Choroid plexus epithelial cell (primary cell): ENCODE measurements at regions not wholly inside any gene's neighbourhood (a gene's known extent, or its start where the extent isn't known, plus 50 kb on each side); places are given as distances from the start of the nearest gene placed in this dataset.
"Not testable (repeated sequence)": the region's sequence is repeated elsewhere in the genome, so short reads cannot be mapped to it uniquely, and the experiment has no call there.

ENCODE experiments used
- DNase-seq: peaks from one replicate; pipeline ENCODE4 v3.0.0-alpha.2; 2010; ENCODE audit warnings: low read depth
- H3K4me3 ChIP-seq: 2 replicates; pipeline ENCODE4 v1.5.1; 2011; ENCODE audit warnings: low read depth, mild to moderate bottlenecking, control low read depth, low read length, moderate library complexity
- TF ChIP-seq, protein P1 (sequence below): conservative IDR thresholded peaks from 2 replicates; pipeline ENCODE4 v1.5.1; 2011; ENCODE audit warnings: low read depth, mild to moderate bottlenecking, control low read depth, inconsistent platforms, low read length, moderate library complexity

DNA sequence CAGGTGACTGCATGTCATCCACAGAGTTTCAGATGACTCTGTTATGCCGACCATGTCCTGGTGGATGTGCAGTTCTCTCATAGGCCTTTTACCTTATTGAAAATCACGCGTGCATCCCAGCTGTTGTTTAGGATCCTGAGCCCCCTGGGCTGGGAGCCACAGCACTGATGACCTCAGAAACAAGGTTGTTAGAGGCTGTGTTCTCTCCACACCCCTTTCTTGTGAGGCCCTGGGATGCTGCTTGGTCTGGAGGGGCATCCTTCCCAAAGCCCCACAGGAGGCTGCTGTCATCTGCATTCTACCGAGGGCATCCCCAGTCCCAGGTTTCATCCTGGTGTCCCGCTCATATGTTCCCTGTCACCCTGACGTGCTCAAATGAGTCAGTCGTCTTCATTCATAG is 76.5 kb upstream of the IRX4 start:
- TF ChIP-seq, protein P1, sequence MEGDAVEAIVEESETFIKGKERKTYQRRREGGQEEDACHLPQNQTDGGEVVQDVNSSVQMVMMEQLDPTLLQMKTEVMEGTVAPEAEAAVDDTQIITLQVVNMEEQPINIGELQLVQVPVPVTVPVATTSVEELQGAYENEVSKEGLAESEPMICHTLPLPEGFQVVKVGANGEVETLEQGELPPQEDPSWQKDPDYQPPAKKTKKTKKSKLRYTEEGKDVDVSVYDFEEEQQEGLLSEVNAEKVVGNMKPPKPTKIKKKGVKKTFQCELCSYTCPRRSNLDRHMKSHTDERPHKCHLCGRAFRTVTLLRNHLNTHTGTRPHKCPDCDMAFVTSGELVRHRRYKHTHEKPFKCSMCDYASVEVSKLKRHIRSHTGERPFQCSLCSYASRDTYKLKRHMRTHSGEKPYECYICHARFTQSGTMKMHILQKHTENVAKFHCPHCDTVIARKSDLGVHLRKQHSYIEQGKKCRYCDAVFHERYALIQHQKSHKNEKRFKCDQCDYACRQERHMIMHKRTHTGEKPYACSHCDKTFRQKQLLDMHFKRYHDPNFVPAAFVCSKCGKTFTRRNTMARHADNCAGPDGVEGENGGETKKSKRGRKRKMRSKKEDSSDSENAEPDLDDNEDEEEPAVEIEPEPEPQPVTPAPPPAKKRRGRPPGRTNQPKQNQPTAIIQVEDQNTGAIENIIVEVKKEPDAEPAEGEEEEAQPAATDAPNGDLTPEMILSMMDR: no peak
- no peak for DNase-seq
- no peak overlapping the region for H3K4me3 ChIP-seq

DNA sequence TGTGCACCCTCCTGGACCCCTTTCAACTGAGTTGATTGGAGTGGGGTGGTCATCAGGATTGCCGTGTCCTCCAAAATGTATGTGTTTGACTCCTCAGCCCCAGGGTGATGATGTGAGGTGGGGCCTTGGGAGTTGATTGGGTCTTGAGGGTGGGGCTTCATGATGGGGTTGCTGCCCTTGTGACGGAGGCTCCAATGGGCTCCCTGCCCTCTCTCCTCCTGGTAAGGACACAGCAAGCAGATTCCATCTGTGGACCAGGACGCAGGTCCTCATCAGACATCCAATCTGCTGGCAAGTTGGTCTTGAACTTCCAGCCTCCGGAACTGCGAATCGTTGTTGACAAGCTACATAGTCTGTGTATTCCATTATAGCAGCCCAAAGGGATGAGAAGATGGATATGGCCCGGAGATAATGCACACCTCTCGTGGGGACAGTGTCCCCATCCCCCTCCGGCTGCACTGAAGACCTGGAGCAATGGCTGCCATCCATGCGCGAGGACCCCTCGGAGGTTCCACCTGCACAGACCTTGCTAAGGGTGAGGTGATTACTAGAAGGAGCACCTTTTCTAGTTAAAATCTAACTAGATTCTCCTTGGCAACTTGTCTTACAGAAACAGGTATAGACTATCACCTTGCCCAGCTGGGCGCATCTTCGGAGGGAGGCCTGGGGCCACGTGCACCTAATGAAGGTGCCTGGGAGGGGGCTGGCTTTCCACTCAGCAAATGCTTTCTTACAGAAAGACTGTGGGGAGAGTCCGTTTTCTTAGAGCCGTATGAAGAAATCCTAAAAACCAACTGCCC is 75.7 kb upstream of the IRX4 start:
- no peak overlapping the region for H3K4me3 ChIP-seq
- DNase-seq: no peak
- TF ChIP-seq, protein P1: no peak

DNA sequence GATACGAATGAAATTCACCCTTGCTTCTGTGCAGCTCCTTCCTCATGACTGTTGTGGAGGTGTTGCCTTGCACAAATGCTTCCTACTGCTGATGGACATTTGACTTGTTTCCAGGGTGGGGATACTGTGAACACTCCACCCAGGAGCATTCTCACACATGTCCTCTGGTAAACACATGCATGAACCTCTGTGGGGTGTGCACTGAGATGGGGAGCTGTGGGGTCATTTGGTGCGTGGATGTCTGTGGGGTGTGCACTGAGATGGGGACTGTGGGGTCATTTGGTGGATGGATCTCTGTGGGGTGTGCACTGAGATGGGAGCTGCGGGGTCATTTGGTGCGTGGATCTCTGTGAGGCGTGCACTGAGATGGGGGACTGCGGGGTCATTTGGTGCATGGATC is 72.9 kb upstream of the IRX4 start:
- DNase-seq: no peak
- TF ChIP-seq, protein P1: no peak
- no peak overlapping the region for H3K4me3 ChIP-seq

DNA sequence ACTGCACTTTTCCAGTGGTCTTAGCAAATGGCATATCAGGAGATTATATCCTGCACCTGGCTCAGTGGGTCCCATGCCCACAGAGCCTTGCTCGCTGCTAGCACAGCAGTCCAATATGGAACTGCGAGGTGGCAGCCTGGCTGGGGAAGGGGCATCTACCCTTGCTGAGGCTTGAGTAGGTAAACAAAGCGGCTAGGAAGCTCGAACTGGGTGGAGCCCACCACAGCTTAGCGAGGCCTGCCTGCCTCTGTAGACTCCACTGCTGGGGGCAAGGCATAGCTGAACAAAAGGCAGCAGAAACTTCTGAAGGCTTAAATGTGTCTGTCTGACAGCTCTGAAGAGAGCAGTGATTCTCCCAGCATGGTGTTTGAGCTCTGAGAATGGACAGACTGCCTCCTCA is 71.0 kb upstream of the IRX4 start:
- not testable (repeated sequence) for DNase-seq, H3K4me3 ChIP-seq

DNA sequence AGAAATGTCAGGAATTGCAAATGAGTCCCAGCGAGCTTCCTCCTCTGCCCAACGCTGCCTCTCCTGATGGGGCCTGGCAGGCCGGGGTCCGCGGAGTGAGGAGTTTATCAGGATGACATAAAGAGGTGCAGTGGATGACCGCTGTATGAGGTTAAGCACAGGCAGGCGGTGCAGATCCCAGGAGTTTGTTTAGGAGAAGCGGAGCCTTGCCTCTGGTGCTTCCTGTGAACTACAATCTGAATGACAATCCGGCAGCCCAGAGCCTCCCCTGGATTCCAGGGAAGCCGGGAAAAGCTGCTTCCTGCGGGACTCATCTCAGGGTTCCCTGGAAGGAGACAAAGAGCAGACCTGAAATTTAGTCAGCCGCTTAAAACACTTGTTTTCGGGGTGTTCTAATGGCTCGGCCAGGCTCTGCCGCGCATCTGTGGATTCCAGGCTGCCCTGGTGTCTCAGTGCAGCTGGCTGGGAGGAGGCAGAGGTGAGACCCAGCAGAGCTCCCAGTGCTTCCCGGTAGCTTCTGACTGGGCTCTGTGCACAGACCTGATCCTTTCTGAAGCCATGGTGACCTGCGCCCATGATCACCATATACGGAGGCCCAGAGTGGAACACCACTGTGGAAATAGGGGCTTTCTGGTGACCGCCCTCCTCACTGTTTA is 69.8 kb upstream of the IRX4 start:
- no peak for DNase-seq
- TF ChIP-seq, protein P1: no peak
- H3K4me3 ChIP-seq: no peak overlapping the region

DNA sequence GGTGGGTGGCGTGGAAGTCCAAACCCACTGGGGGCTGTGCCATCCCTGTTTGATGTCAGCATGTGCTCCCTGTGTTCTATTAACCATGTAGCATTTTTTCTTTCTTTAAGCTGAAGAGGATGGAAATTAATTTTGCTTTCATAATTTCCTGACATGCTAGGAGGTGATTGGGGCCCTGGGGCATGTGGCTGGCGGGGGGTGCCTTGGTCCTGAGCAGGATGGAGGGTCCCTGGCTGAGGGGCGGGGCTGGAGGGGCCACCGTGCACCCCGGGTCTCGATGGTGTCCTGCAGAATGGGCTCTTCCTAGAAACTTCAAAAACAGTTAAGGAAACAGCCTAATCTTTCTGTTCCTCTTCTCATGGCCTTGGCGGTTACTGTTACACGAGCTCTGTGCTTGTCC is 69.3 kb upstream of the IRX4 start:
- TF ChIP-seq, protein P1: no peak
- DNase-seq: no peak
- no peak overlapping the region for H3K4me3 ChIP-seq

DNA sequence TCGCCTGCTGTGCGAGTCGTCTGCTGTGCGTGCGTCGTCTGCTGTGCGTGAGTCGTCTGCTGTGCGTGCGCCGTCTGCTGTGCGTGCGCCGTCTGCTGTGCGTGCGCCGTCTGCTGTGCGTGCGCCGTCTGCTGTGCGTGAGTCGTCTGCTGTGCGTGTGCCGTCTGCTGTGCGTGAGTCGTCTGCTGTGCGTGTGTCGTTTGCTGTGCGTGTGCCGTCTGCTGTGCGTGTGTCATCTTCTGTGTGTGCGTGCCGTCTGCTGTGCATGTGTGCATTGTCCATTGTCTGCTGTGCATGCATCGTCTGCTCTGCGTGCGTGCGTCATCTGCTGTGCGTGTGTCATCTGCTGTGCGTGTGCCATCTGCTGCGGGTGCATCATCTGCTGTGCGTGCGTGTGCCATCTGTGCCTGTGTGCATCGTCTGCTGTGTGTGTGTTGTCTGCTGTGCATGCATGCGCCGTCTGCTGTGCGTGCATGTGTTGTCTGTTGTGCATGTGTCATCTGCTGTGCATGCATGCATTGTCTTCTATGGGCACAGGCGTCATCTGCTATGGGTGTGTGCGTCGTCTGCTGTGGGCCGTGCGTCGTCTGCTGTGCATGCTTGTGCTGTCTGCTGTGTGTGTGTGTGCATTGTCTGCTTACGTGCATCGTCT is 68.6 kb upstream of the IRX4 start:
- TF ChIP-seq, protein P1: no peak
- H3K4me3 ChIP-seq: no peak overlapping the region
- DNase-seq: no peak
